Muscle of leg (tissue), 3 donors: ENCODE measurements at regions not wholly inside any gene's neighbourhood (a gene's known extent, or its start where the extent isn't known, plus 50 kb on each side); places are given as distances from the start of the nearest gene placed in this dataset.
A peak's percentile ranks its signal among the peaks of the same experiment; 100 is the strongest.
"Not testable (repeated sequence)": the region's sequence is repeated elsewhere in the genome, so short reads cannot be mapped to it uniquely, and the experiment has no call there.

Experiments used
- DNase-seq: peaks from one replicate; pipeline ENCODE4 v3.0.0; 2013
- H3K27ac ChIP-seq: one replicate; pipeline ENCODE4 v1.5.1; 2013; ENCODE audit warnings: mild to moderate bottlenecking, low read length, control low read depth
- H3K27me3 ChIP-seq: one replicate; pipeline ENCODE4 v1.6.1; 2013; ENCODE audit warnings: low read length; ENCODE audit not compliant: control insufficient read depth, insufficient read depth
- H3K36me3 ChIP-seq: one replicate; pipeline ENCODE4 v1.6.1; 2013; ENCODE audit warnings: low read length; ENCODE audit not compliant: control insufficient read depth, insufficient read depth
- H3K4me1 ChIP-seq: one replicate; pipeline ENCODE4 v1.6.1; 2013; ENCODE audit warnings: low read length; ENCODE audit not compliant: control insufficient read depth, insufficient read depth
- H3K4me3 ChIP-seq: one replicate; pipeline ENCODE4 v1.5.1; 2013; ENCODE audit warnings: low read length, control low read depth
- H3K9me3 ChIP-seq: replicated peaks from 2 replicates; pipeline ENCODE4 v1.6.1; 2013; ENCODE audit warnings: low read depth, low read length; ENCODE audit not compliant: control insufficient read depth
- WGBS: methylation state at CpG from one replicate; pipeline ENCODE4 v1.1.5; 2013; ENCODE audit warnings: missing lambda C conversion rate; ENCODE audit not compliant: insufficient coverage; 5-methylcytosine and 5-hydroxymethylcytosine counted together

DNA sequence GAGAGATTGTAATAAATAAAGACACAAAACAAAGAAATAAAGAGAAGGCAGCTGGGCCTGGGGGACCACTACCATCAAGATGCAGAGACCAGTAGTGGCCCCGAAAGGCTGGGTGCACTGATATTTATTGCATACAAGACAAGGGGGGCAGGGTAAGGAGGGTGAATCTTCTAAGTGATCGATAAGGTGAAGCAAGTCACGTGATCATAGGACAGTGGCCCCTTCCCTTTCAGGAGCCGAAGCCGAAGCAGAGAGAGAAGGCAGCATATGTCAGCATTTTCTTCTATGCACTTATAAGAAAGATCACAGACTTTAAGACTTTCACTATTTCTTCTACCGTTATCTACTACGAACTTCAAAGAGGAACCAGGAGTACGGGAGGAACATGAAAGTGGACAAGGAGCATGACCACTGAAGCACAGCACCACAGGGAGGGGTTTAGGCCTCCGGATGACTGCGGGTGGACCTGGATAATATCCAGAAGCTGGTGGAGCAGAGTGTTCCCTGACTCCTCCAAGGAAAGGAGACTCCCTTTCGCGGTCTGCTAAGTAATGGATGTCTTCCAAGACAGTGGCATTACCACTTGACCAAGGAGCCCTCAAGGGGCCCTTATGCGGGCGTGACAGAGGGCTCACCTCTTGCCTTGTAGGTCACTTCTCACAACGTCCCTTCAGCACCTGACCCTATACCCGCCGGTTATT is 126.4 kb downstream of the RBM46 start:
- H3K4me1 ChIP-seq, H3K9me3 ChIP-seq, H3K27ac ChIP-seq, H3K4me3 ChIP-seq, H3K36me3 ChIP-seq, DNase-seq, H3K27me3 ChIP-seq: not testable (repeated sequence)
- 94% methylated on average over 5 of the region's 17 CpGs for WGBS

DNA sequence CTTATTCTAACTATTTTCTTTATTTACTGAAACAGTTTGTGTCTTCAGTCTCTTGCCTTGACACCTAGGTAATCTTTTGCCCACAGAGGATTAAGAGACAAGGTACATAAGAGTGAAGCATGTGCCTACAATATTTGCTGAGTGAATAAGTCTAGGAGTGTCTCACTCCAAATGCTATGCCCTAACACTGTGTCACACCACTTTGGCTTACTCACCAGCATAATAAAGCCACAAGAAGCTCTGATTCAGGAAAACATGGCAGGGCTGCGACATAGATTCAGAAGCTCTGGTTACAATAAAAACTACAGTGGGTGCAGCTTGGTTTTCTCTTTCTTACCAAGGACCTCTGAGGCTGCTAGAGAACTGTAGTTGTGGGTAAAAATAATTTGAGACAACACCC is 127.1 kb downstream of the RBM46 start:
- no peaks in the 10 kb centered on the region for H3K36me3 ChIP-seq
- H3K27me3 ChIP-seq, result no peaks in the 10 kb centered on the region
- H3K9me3 ChIP-seq, result no peaks in the 10 kb centered on the region
- no peak overlapping the region for H3K27ac ChIP-seq
- H3K4me3 ChIP-seq, result no peak overlapping the region
- no peaks in the 10 kb centered on the region for H3K4me1 ChIP-seq
- no CpG with 5 or more reads among the region's 1 CpG for WGBS
- no peak for DNase-seq

DNA sequence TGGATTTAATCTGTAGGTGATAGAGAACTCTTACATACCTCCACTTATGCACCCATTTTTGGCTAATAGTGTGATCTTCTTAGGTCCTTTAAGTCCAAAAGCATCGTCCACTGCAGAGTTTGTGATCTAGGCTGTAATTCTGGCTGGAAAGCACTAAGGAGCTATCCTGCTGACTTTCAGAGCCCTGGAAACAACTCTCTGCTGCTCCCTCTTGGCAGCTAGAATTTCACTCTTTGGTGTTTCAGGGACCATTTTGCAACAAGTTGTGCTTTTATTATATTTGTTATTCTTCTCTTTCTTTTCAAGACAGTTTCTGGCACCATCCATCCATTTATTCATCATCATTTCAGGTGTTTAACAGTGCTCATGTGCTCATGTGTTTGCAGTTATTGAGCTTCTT is 130.0 kb downstream of the RBM46 start:
- no peak overlapping the region for H3K27ac ChIP-seq
- DNase-seq, result peak; percentile 17
- H3K9me3 ChIP-seq, result no peaks in the 10 kb centered on the region
- no peaks in the 10 kb centered on the region for H3K27me3 ChIP-seq
- no peaks in the 10 kb centered on the region for H3K4me1 ChIP-seq
- 29% methylated on average over 1 of the region's 1 CpG for WGBS
- no peaks in the 10 kb centered on the region for H3K36me3 ChIP-seq
- no peak overlapping the region for H3K4me3 ChIP-seq

DNA sequence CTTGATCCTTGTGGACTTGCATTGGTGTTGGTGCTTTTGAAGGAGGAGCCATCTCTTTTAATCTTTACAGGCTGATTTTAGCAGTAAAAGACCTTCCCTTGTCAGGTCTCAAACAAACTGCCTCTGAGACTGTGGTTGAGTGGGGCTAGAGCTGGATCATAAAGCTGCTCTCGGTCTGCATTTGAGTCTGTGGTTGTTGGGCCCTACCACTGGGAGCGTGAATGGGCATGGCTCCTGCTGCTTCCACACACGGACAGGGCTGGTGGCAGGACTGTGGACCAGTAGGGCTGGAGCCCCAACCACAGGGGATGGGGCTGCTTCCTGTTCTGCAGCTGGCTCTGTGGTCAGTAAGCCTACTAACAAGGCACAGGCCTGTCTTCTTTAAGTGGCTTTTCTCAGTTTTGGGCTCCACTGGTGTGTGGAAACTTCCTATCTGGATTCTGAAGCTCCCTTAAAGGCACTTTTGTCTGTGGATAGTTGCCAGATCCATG is 130.6 kb downstream of the RBM46 start:
- 33% methylated on average over 3 of the region's 3 CpGs for WGBS
- DNase-seq, result no peak
- Histone ChIP-seq H3K9me3 (no peaks in the 10 kb centered on the region), H3K36me3 (no peaks in the 10 kb centered on the region), H3K4me1 (no peaks in the 10 kb centered on the region), H3K4me3 (no peak overlapping the region), H3K27ac (no peak overlapping the region), H3K27me3 (no peaks in the 10 kb centered on the region)

DNA sequence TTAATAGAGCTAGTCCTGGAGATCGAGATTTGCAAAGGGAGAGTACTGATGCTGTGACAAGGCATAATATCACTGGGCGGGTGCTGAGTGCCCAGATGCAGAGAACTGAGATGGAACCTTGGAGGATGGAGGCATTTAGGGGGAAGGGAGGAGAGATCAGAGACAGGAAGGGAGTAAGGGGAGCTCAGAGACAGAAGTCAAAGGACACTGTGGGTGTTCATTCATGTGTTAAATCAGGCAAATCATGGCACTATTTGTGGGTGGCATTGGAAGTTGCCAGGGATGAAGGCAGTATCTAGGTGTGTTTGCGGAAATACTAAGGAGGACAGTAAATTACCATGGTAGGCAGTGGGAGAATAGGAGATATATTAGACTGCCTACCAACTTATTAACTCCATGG is 135.0 kb downstream of the RBM46 start:
- 73% methylated on average over 2 of the region's 3 CpGs for WGBS
- Histone ChIP-seq H3K36me3 (no peaks in the 10 kb centered on the region), H3K27me3 (no peaks in the 10 kb centered on the region), H3K27ac (no peak overlapping the region), H3K4me3 (no peak overlapping the region), H3K9me3 (no peaks in the 10 kb centered on the region), H3K4me1 (no peaks in the 10 kb centered on the region)
- DNase-seq, result no peak

DNA sequence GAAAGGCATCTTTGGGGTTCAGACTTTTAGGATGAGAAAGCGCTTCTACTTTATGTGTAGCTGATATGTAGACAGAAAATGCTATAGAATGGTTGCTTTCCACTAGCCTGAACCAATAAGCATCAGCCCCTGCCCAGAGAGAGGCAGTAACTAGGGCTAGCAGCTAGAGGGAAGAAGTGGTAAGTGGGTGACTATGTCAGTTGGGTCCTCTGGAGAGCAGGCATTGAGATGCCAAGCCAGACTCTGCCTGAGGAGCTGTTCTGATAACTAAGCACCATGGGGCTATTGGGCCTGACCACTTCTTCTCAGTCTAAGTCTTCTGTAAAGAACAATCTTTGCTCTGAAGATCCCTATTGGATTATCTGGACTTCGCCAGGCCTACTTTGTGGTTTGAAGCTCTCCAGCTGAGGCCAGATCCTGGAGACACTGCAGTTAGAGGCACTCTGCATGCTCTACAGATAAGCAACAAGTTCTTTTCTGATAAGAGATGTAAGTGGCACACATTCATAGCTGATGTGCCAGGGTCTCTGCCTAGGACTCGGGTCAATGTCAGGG is 146.1 kb downstream of the RBM46 start:
- no peak for DNase-seq
- Histone ChIP-seq H3K4me3 (no peak overlapping the region), H3K27me3 (no peaks in the 10 kb centered on the region), H3K9me3 (peaks cover 3% of the 10 kb centered on the region), H3K36me3 (no peaks in the 10 kb centered on the region), H3K4me1 (no peaks in the 10 kb centered on the region), H3K27ac (no peak overlapping the region)
- 78% methylated on average over 3 of the region's 3 CpGs for WGBS

DNA sequence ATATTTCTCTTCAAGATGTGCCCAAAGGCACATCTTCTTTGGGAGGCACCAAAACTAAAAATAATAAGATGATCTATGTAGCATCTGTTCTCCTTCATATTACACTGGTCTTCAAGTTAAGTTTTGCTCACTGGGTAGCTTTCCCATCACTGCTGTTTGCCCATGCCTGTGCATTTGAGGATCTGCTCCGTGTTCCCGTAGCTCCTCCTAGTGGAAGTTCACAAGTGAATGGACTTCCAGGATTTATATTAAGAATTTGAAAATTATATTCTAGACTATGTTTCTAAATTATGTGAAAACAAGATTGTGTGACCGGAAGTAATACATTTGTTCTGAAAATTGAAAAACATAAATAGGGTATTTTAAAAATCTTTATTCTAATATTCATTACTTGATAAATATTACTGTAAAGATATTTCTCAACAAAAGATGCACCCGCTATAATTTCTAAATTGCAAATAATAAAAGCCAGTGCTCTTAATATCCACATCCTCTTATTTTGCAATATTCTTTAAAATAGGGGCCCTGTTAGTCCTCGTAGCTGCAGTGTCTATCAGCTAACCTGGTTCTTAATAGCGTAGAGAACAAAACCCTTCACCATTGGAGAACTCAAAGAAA is 147.7 kb downstream of the RBM46 start:
- WGBS, result no CpG with 5 or more reads among the region's 6 CpGs
- DNase-seq, result no peak
- Histone ChIP-seq H3K36me3 (no peaks in the 10 kb centered on the region), H3K27me3 (no peaks in the 10 kb centered on the region), H3K9me3 (peaks cover 3% of the 10 kb centered on the region), H3K4me1 (no peaks in the 10 kb centered on the region), H3K4me3 (no peak overlapping the region), H3K27ac (no peak overlapping the region)

DNA sequence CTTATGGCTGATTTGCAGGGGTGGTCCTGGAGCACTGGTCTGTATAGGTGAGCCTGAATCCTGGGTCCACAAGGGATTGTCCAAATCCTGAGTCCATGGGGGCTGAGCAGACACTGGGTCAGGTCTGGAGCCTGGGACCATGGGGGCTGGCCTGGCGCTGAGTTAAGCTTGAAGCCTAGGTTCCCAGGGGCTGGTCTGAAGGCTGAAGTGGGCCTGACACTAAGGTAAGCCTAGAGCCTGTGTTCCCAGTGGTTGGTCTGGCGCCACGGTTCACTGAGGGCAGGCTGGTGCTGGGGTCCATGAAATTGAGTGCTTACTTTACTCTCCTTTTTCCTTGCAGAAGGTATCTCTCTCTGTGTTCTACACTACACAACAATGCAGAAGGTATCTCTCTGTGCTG is 155.8 kb downstream of the RBM46 start:
- DNase-seq, result no peak
- no peak overlapping the region for H3K4me3 ChIP-seq
- 91% methylated on average over 1 of the region's 3 CpGs for WGBS
- no peak overlapping the region for H3K27ac ChIP-seq
- no peaks in the 10 kb centered on the region for H3K36me3 ChIP-seq
- no peaks in the 10 kb centered on the region for H3K27me3 ChIP-seq
- H3K4me1 ChIP-seq, result no peaks in the 10 kb centered on the region
- H3K9me3 ChIP-seq, result peaks cover 5% of the 10 kb centered on the region

DNA sequence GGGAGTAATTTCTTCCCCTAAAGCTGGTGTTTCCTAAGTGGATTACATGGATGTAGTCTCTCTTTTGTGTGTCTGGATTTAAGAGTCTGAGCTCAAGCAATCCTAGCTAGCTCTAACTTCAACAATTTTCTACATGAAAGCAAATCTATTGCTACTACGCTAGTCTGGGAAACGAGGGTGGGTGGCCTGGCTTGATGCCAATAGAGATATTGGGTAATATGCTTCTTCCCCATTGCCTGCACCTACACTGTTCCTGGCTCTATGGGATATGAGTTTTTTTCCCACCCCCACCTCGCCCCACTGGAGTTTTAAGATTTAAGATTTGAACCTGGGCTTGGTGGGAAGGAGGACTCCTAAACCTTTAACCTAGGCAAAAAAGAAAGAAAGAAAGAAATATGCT is 158.8 kb downstream of the RBM46 start:
- H3K9me3 ChIP-seq, result peaks cover 5% of the 10 kb centered on the region
- no peaks in the 10 kb centered on the region for H3K36me3 ChIP-seq
- no peak for DNase-seq
- no peak overlapping the region for H3K4me3 ChIP-seq
- H3K27me3 ChIP-seq, result no peaks in the 10 kb centered on the region
- no peak overlapping the region for H3K27ac ChIP-seq
- WGBS, result no CpG with 5 or more reads among the region's 3 CpGs
- H3K4me1 ChIP-seq, result no peaks in the 10 kb centered on the region

DNA sequence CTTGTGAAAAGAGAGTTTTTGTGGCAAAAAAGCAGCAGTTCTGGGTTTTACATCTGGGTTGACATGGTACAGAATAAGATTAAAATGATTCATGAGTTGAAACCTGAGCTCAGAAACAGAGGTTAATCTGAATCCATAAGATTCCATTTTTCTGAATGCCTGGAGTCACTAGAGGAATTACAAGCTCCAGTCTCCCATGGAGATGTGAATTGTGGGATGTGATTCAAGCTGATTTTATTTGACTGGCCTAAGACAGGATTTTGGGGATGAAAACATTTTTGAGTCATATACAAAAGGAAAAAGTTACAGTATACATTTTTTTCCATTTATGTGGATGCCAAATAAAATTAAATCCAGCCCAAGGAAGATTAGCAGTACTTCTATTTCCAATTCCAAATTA is 161.1 kb downstream of the RBM46 start:
- Histone ChIP-seq H3K4me3 (no peak overlapping the region), H3K4me1 (no peaks in the 10 kb centered on the region), H3K9me3 (no peaks in the 10 kb centered on the region), H3K36me3 (no peaks in the 10 kb centered on the region), H3K27ac (no peak overlapping the region), H3K27me3 (no peaks in the 10 kb centered on the region)
- peak; percentile 66 for DNase-seq
